CD4-positive, alpha-beta T cell treated with Interleukin-1 beta for 1 hour (primary cell): ENCODE measurements at regions not wholly inside any gene's neighbourhood (a gene's known extent, or its start where the extent isn't known, plus 50 kb on each side); places are given as distances from the start of the nearest gene placed in this dataset.
"Not testable (repeated sequence)": the region's sequence is repeated elsewhere in the genome, so short reads cannot be mapped to it uniquely, and the experiment has no call there.

ENCODE experiments used
- DNase-seq, 2 donors: peaks; one replicate each; pipeline ENCODE4 v3.0.0-alpha.2; 2020 to 2022

GRCh38 chr4:112776535-112776934 is 139.6 kb downstream of the LARP7 start:
- no peak for DNase-seq

GRCh38 chr4:112778520-112778919 is 141.6 kb downstream of the LARP7 start:
- no peak for DNase-seq

GRCh38 chr4:112793033-112793432 is 156.1 kb downstream of the LARP7 start:
- no peak for DNase-seq

GRCh38 chr4:112800001-112800400 is 163.1 kb downstream of the LARP7 start:
- no peak for DNase-seq

- DNase-seq = no peak
Measured at GRCh38 chr4:112801341-112801740, 164.4 kb downstream of the LARP7 start.

- DNase-seq = no peak
Measured at GRCh38 chr4:112802780-112803179, 165.8 kb downstream of the LARP7 start.

GRCh38 chr4:112807083-112807482 is 170.1 kb downstream of the LARP7 start:
- DNase-seq = no peak

GRCh38 chr4:112808001-112808400 is 171.1 kb downstream of the LARP7 start:
- DNase-seq = no peak

- DNase-seq = no peak
Measured at GRCh38 chr4:112813790-112814189, 176.8 kb downstream of the LARP7 start.

- DNase-seq = peak in 1 of 2 donors; percentile 6
Measured at GRCh38 chr4:112817933-112818593, 181.1 kb downstream of the LARP7 start.

GRCh38 chr4:112818594-112818965 is 181.6 kb downstream of the LARP7 start:
- no peak for DNase-seq

- no peak for DNase-seq
Measured at GRCh38 chr4:112819729-112820128, 182.8 kb downstream of the LARP7 start.

- no peak for DNase-seq
Measured at GRCh38 chr4:112823156-112823555, 186.2 kb downstream of the LARP7 start.

- no peak for DNase-seq
Measured at GRCh38 chr4:112823606-112824005, 186.7 kb downstream of the LARP7 start.

GRCh38 chr4:112830753-112831386 is 193.9 kb downstream of the LARP7 start:
- no peak for DNase-seq

- DNase-seq = no peak
Measured at GRCh38 chr4:112832493-112832892, 195.6 kb downstream of the LARP7 start.

GRCh38 chr4:112836895-112837294 is 200.0 kb downstream of the LARP7 start:
- DNase-seq = no peak

GRCh38 chr4:112838015-112838414 is 201.1 kb downstream of the LARP7 start:
- not testable (repeated sequence) for DNase-seq

GRCh38 chr4:112840061-112840460 is 203.1 kb downstream of the LARP7 start:
- no peak for DNase-seq

GRCh38 chr4:112840619-112841018 is 203.7 kb downstream of the LARP7 start:
- no peak for DNase-seq

- DNase-seq = no peak
Measured at GRCh38 chr4:112842513-112842912, 205.6 kb downstream of the LARP7 start.

- no peak for DNase-seq
Measured at GRCh38 chr4:112845386-112845785, 204.1 kb upstream of the ANK2 start.

- DNase-seq = no peak
Measured at GRCh38 chr4:112847045-112847444, 202.4 kb upstream of the ANK2 start.

GRCh38 chr4:112847781-112848180 is 201.7 kb upstream of the ANK2 start:
- DNase-seq = no peak

GRCh38 chr4:112848911-112849310 is 200.5 kb upstream of the ANK2 start:
- DNase-seq = no peak
